LNCaP clone FGC (cell line): ENCODE measurements at regions not wholly inside any gene's neighbourhood (a gene's known extent, or its start where the extent isn't known, plus 50 kb on each side); places are given as distances from the start of the nearest gene placed in this dataset.

Source experiments
- DNase-seq: peaks from one replicate; pipeline ENCODE4 v3.0.0-alpha.2; 2011; ENCODE audit warnings: low read depth
- H3K4me3 ChIP-seq: 2 replicates; pipeline ENCODE4 v1.5.1; 2011; ENCODE audit warnings: mild to moderate bottlenecking, low read depth, low read length, control low read depth
- TF ChIP-seq, protein P1 (sequence below): IDR thresholded peaks from 2 replicates; pipeline ENCODE4 v1.5.1; 2012; ENCODE audit warnings: mild to moderate bottlenecking; ENCODE audit not compliant: control insufficient read depth, insufficient read depth; ENCODE audit errors: extremely low read depth

DNA sequence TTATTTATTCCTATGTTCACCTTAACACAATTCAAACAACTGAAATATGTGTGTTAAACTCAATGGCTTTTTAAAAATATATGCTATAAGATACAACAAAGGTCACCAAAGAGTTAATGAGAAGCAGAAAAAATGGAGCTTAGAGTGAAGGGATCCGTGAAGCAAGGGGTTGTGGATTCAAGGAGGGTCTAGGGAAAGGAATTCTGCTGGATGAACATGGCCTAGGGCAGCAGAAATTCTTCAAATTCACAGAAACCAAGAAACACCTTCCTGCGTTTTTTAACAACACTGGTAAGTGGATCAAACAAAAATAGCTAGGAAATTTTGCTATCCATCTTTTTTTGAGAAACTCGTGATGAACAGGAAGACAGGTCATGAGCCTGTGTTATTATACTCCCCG, 59.3 kb upstream of the PLSCR5 start:
- TF ChIP-seq, protein P1, sequence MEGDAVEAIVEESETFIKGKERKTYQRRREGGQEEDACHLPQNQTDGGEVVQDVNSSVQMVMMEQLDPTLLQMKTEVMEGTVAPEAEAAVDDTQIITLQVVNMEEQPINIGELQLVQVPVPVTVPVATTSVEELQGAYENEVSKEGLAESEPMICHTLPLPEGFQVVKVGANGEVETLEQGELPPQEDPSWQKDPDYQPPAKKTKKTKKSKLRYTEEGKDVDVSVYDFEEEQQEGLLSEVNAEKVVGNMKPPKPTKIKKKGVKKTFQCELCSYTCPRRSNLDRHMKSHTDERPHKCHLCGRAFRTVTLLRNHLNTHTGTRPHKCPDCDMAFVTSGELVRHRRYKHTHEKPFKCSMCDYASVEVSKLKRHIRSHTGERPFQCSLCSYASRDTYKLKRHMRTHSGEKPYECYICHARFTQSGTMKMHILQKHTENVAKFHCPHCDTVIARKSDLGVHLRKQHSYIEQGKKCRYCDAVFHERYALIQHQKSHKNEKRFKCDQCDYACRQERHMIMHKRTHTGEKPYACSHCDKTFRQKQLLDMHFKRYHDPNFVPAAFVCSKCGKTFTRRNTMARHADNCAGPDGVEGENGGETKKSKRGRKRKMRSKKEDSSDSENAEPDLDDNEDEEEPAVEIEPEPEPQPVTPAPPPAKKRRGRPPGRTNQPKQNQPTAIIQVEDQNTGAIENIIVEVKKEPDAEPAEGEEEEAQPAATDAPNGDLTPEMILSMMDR: no peak
- DNase-seq: no peak
- no peak overlapping the region for H3K4me3 ChIP-seq

DNA sequence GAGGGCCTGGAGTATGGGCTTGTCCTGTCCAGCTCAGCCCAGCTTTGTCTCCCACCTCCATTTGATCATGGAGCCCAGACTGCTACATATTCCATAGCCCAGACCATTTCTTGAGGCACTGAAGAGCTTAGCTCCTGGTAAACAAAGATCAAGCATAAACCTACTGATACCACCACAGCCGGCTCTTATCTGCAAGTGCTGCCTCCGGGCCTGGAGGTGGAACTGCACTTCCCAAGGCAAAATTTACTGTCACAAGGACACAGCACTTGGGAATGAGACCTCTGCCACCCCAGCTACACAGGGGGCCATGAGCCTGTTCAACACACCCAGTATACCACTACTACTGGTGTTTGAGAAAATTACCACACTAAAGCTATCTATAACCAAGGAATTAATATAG, 53.7 kb upstream of the PLSCR5 start:
- TF ChIP-seq, protein P1: no peak
- DNase-seq: no peak
- H3K4me3 ChIP-seq: no peak overlapping the region

- TF ChIP-seq, protein P1: no peak
- no peak for DNase-seq
- H3K4me3 ChIP-seq: no peak overlapping the region
These were observed 50.3 kb upstream of the PLSCR5 start for GRCh38 chr3:146655333-146655996.
